Heart left ventricle (tissue), 13 donors: ENCODE measurements at regions not wholly inside any gene's neighbourhood (a gene's known extent, or its start where the extent isn't known, plus 50 kb on each side); places are given as distances from the start of the nearest gene placed in this dataset.

Source experiments
- POLR2A ChIP-seq, 2 donors: fragments of 450-650 bp; IDR thresholded peaks; one replicate each; pipeline ENCODE4 v1.6.1; 2017; ENCODE audit warnings: antibody characterized with exemption in 2 of 2, mild to moderate bottlenecking in 2 of 2, moderate library complexity in 2 of 2
- TF ChIP-seq, protein P1 (sequence below), 12 donors: fragments of 200-600 bp; sonication (generic) in 4 of 12; IDR thresholded peaks; one replicate each; pipeline versions ENCODE4 v1.5.0 to v1.8.0; 2018 to 2022; ENCODE audit warnings: antibody characterized with exemption in 12 of 12, mild to moderate bottlenecking in 5 of 12
- donor health status: ischemic (EF 13 %, LVEDD 7.1; RV severe dilation, severe dysfunction).
- donor health status: DM: no; HTN: yes; CAD: no.
- donor health status: DM: no; HTN: no; CAD: no.
- donor health status: ischemic (EF 25% LVEDD 6.9; RV normal size, moderate dysfunction).
- donor health status: ischemic (EF 25% LVEDD 5.7; RV mildly dilated, moderate dysfunction).
- donor health status: ischemic (EF 35%, LVEDD 5.7; RV mildly dilated, moderate dysfunction).
- donor health status: nonischemic (EF 11% LVEDD 7.7; RV severe dilation, severe dysfunction).
- donor health status: DM: yes; HTN: yes; CAD: no.
- donor health status: PGD.
- donor health status: ischemic (EF 29% LVEDD 5.4; RV normal size, mild dysfunction).
- donor health status: nonischemic (EF 23%, LVEDD 6.1; RV moderate dilation, normal function).

GRCh38 chr9:108639091-108639490, 216.7 kb downstream of the ACTL7B start:
- no peak for TF ChIP-seq POLR2A (IDR thresholded peaks at IDR 0.05)
- TF ChIP-seq, protein P1, sequence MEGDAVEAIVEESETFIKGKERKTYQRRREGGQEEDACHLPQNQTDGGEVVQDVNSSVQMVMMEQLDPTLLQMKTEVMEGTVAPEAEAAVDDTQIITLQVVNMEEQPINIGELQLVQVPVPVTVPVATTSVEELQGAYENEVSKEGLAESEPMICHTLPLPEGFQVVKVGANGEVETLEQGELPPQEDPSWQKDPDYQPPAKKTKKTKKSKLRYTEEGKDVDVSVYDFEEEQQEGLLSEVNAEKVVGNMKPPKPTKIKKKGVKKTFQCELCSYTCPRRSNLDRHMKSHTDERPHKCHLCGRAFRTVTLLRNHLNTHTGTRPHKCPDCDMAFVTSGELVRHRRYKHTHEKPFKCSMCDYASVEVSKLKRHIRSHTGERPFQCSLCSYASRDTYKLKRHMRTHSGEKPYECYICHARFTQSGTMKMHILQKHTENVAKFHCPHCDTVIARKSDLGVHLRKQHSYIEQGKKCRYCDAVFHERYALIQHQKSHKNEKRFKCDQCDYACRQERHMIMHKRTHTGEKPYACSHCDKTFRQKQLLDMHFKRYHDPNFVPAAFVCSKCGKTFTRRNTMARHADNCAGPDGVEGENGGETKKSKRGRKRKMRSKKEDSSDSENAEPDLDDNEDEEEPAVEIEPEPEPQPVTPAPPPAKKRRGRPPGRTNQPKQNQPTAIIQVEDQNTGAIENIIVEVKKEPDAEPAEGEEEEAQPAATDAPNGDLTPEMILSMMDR (IDR thresholded peaks at IDR 0.05): no peak
